Mesenchymal stem cell (in vitro differentiated cells and primary cell): ENCODE measurements at regions not wholly inside any gene's neighbourhood (a gene's known extent, or its start where the extent isn't known, plus 50 kb on each side); places are given as distances from the start of the nearest gene placed in this dataset.

Experiments
- DNase-seq: peaks from one replicate; pipeline ENCODE4 v3.0.0-alpha.2; 2013
- H2AFZ ChIP-seq: one replicate; pipeline ENCODE4 v1.6.1; 2013; ENCODE audit warnings: low read depth, mild to moderate bottlenecking, control low read depth, inconsistent platforms, low read length, moderate library complexity
- H2AK5ac ChIP-seq: 2 replicates; pipeline ENCODE4 v1.6.1; 2013; ENCODE audit warnings: low read length, moderate library complexity, mild to moderate bottlenecking, inconsistent platforms; ENCODE audit not compliant: severe bottlenecking
- H2BK120ac ChIP-seq: one replicate; pipeline ENCODE4 v1.6.1; 2013; ENCODE audit warnings: low read depth, mild to moderate bottlenecking, inconsistent platforms, low read length, moderate library complexity
- H2BK12ac ChIP-seq, 2 experiments: one replicate each; pipeline ENCODE4 v1.6.1; 2013; ENCODE audit warnings: inconsistent platforms in 2 of 2, low read length in 2 of 2, mild to moderate bottlenecking in 2 of 2, moderate library complexity in 2 of 2, control low read depth in 1 of 2
- H2BK15ac ChIP-seq: one replicate; pipeline ENCODE4 v1.6.1; 2013; ENCODE audit warnings: mild to moderate bottlenecking, low read depth, inconsistent platforms; ENCODE audit not compliant: poor library complexity, severe bottlenecking
- H2BK5ac ChIP-seq: 2 replicates; pipeline ENCODE4 v1.6.1; 2013; ENCODE audit warnings: low read depth, mild to moderate bottlenecking, low read length, control low read depth, inconsistent platforms; ENCODE audit not compliant: poor library complexity, severe bottlenecking
- H3K14ac ChIP-seq, 2 experiments: one replicate each; pipeline ENCODE4 v1.6.1; 2013; ENCODE audit warnings: inconsistent platforms in 2 of 2, low read length in 2 of 2, control low read depth in 1 of 2, mild to moderate bottlenecking in 1 of 2, moderate library complexity in 1 of 2
- H3K18ac ChIP-seq, 2 experiments: one replicate each; pipeline ENCODE4 v1.6.1; 2013; ENCODE audit warnings: inconsistent platforms in 2 of 2, low read length in 2 of 2, control low read depth in 1 of 2, low read depth in 1 of 2, mild to moderate bottlenecking in 1 of 2
- H3K23ac ChIP-seq, 2 experiments: one replicate each; pipeline ENCODE4 v1.6.1; 2013; ENCODE audit warnings: inconsistent platforms in 2 of 2, low read length in 2 of 2, mild to moderate bottlenecking in 2 of 2, moderate library complexity in 2 of 2, control low read depth in 1 of 2
- H3K27ac ChIP-seq: 2 replicates; pipeline ENCODE4 v1.5.1; 2013; ENCODE audit warnings: mild to moderate bottlenecking, moderate library complexity, low read length, control low read depth, inconsistent platforms; ENCODE audit not compliant: poor library complexity, severe bottlenecking
- H3K27me3 ChIP-seq, 2 experiments: 2 replicates each; pipeline versions ENCODE4 v1.6.1 to v1.7.0; 2013; ENCODE audit warnings: low read length in 2 of 2, mild to moderate bottlenecking in 2 of 2, moderate library complexity in 2 of 2, control low read depth in 1 of 2, inconsistent platforms in 1 of 2; ENCODE audit not compliant: control insufficient read depth in 1 of 2, insufficient read depth in 1 of 2
- H3K36me3 ChIP-seq, 2 experiments: 2 replicates each; pipeline versions ENCODE4 v1.6.1 to v1.7.0; 2013; ENCODE audit warnings: low read length in 2 of 2, control low read depth in 1 of 2, inconsistent platforms in 1 of 2, low read depth in 1 of 2, mild to moderate bottlenecking in 1 of 2; ENCODE audit not compliant: insufficient read depth in 2 of 2, control insufficient read depth in 1 of 2
- H3K4ac ChIP-seq, 2 experiments: one replicate each; pipeline ENCODE4 v1.6.1; 2013; ENCODE audit warnings: inconsistent platforms in 2 of 2, low read length in 2 of 2, mild to moderate bottlenecking in 2 of 2, moderate library complexity in 2 of 2, control low read depth in 1 of 2, low read depth in 1 of 2
- H3K4me1 ChIP-seq: 2 replicates; pipeline ENCODE4 v1.6.1; 2013; ENCODE audit warnings: low read depth, low read length, control low read depth; ENCODE audit not compliant: control insufficient read depth, insufficient read depth
- H3K4me2 ChIP-seq: 2 replicates; pipeline ENCODE4 v1.6.1; 2013; ENCODE audit warnings: low read length, mild to moderate bottlenecking, inconsistent platforms; ENCODE audit not compliant: poor library complexity, severe bottlenecking
- H3K4me3 ChIP-seq, 2 experiments: 2 replicates each; pipeline versions ENCODE4 v1.5.1 to v1.7.0; 2013; ENCODE audit warnings: low read length in 2 of 2, mild to moderate bottlenecking in 2 of 2, control low read depth in 1 of 2, low read depth in 1 of 2; ENCODE audit not compliant: insufficient read depth in 1 of 2
- H3K79me1 ChIP-seq: replicated peaks from 2 replicates; pipeline ENCODE4 v1.6.1; 2013; ENCODE audit warnings: mild to moderate bottlenecking, control low read depth, low read length, inconsistent platforms; ENCODE audit not compliant: poor library complexity, severe bottlenecking
- H3K9ac ChIP-seq: 2 replicates; pipeline ENCODE4 v1.7.0; 2013; ENCODE audit warnings: mild to moderate bottlenecking, low read length, moderate library complexity
- H3K9me3 ChIP-seq: 2 replicates; pipeline ENCODE4 v1.7.0; 2013; ENCODE audit warnings: mild to moderate bottlenecking, low read length; ENCODE audit not compliant: control insufficient read depth
- H4K8ac ChIP-seq: one replicate; pipeline ENCODE4 v1.6.1; 2013; ENCODE audit warnings: inconsistent platforms, mild to moderate bottlenecking, low read length, moderate library complexity
- H4K91ac ChIP-seq: one replicate; pipeline ENCODE4 v1.6.1; 2013; ENCODE audit warnings: mild to moderate bottlenecking, low read length, inconsistent platforms
- WGBS: methylation state at CpG from one replicate; pipeline ENCODE4 v1.1.7; 2013; ENCODE audit warnings: mixed read lengths; 5-methylcytosine and 5-hydroxymethylcytosine counted together

DNA sequence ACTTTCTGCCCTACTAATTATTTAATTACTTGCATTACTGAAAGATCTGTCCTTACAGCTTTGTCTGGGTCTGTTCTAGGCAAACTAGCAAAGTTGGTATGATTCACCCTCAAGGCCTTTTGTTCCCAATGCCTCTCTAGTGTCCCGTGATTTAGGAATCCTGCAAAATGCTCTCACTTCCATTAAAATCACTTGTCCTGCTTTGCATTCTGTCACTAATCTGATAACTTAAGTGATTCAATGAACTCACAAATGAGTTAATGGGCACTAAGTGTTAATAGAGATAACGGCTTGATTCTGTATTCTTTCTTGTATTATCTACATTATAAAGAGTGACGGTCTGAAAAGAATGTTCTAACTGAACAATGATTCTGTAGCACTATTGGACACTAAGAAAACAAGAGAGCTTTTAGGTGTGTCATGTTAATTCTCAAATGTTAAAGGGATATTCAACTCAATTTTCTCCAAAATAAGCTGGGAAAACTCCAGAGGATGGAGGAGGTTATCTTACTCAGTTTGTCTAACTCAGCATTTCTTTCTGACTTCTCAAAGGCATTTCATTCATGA lies 697.3 kb downstream of the CETN3 start:
- Histone ChIP-seq H2BK120ac (no peak overlapping the region), H3K27me3 (no peaks in the 10 kb centered on the region), H4K8ac (no peak overlapping the region), H2AFZ (no peak overlapping the region), H3K9ac (no peak overlapping the region), H3K4me1 (no peaks in the 10 kb centered on the region), H3K18ac (no peak overlapping the region), H3K14ac (no peak overlapping the region), H3K27ac (no peak overlapping the region), H4K91ac (no peak overlapping the region), H3K23ac (no peak overlapping the region), H3K79me1 (no peaks in the 10 kb centered on the region), H2BK5ac (no peak overlapping the region), H3K36me3 (no peaks in the 10 kb centered on the region), H3K9me3 (no peaks in the 10 kb centered on the region), H3K4me2 (no peak overlapping the region), H3K4ac (no peak overlapping the region), H2AK5ac (no peak overlapping the region), H2BK12ac (no peak overlapping the region), H2BK15ac (no peak overlapping the region), H3K4me3 (no peak overlapping the region)
- peak; percentile 8 for DNase-seq
- 0% methylated on average over 1 of the region's 3 CpGs for WGBS

DNA sequence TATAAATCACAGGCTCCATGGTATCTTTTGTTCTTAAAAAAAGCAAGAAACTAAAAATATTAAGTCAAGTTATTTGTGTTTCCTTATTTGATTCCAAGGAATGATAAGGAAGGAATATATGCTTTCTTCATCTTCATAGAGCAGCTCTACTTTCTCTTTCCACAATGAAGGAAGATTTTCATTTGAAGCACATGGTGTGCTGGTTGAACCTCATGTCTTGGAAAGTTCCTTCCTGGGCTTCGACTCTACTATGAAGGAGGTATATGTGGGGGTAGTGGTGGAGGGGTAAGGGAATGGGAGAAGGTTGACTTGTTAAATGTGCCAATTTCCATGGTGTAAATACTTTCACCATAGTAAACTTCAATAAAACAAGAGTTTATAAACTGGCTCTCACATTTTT lies 698.0 kb downstream of the CETN3 start:
- H3K79me1 ChIP-seq: no peaks in the 10 kb centered on the region
- H4K8ac ChIP-seq: no peak overlapping the region
- no peak overlapping the region for H2BK5ac ChIP-seq
- DNase-seq: no peak
- H3K27me3 ChIP-seq: no peaks in the 10 kb centered on the region
- H4K91ac ChIP-seq: no peak overlapping the region
- H3K36me3 ChIP-seq: no peaks in the 10 kb centered on the region
- H3K9me3 ChIP-seq: no peaks in the 10 kb centered on the region
- no peak overlapping the region for H3K4me2 ChIP-seq
- no peak overlapping the region for H3K9ac ChIP-seq
- no peak overlapping the region for H2BK15ac ChIP-seq
- WGBS: 92% methylated on average over 1 of the region's 1 CpG
- H3K4me3 ChIP-seq: no peak overlapping the region
- no peak overlapping the region for H2AK5ac ChIP-seq
- no peak overlapping the region for H2BK12ac ChIP-seq
- H3K18ac ChIP-seq: no peak overlapping the region
- no peaks in the 10 kb centered on the region for H3K4me1 ChIP-seq
- H2BK120ac ChIP-seq: no peak overlapping the region
- H3K14ac ChIP-seq: no peak overlapping the region
- no peak overlapping the region for H3K27ac ChIP-seq
- H3K23ac ChIP-seq: no peak overlapping the region
- no peak overlapping the region for H2AFZ ChIP-seq
- H3K4ac ChIP-seq: no peak overlapping the region

DNA sequence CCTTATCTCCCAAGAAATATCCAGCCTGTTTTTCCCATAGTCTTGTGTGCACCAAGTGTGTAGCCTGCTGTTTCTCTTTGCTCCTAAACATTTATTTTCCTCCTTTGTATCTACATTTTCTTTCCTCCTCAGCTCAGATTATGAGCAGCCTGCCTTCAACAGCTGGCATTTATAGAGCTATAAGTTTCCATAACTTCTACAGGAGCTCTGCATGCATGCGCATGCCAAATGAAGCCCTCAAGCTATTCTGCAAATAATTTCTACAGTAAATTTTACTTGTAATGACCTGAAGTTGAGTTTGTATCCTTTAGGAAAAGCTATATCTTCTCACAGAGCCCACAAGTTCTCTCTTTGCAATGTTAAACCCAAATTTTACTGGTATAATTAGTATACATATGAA lies 699.5 kb downstream of the CETN3 start:
- no peak for DNase-seq
- Histone ChIP-seq H3K4me1 (no peaks in the 10 kb centered on the region), H2AFZ (no peak overlapping the region), H3K4ac (no peak overlapping the region), H3K9me3 (no peaks in the 10 kb centered on the region), H3K4me2 (no peak overlapping the region), H3K23ac (no peak overlapping the region), H3K36me3 (no peaks in the 10 kb centered on the region), H2BK5ac (no peak overlapping the region), H3K18ac (no peak overlapping the region), H3K4me3 (no peak overlapping the region), H2BK15ac (no peak overlapping the region), H3K79me1 (no peaks in the 10 kb centered on the region), H2BK12ac (no peak overlapping the region), H2BK120ac (no peak overlapping the region), H4K8ac (no peak overlapping the region), H3K9ac (no peak overlapping the region), H3K27ac (no peak overlapping the region), H3K27me3 (no peaks in the 10 kb centered on the region), H4K91ac (no peak overlapping the region), H2AK5ac (no peak overlapping the region), H3K14ac (no peak overlapping the region)
- no CpG with 5 or more reads among the region's 1 CpG for WGBS

DNA sequence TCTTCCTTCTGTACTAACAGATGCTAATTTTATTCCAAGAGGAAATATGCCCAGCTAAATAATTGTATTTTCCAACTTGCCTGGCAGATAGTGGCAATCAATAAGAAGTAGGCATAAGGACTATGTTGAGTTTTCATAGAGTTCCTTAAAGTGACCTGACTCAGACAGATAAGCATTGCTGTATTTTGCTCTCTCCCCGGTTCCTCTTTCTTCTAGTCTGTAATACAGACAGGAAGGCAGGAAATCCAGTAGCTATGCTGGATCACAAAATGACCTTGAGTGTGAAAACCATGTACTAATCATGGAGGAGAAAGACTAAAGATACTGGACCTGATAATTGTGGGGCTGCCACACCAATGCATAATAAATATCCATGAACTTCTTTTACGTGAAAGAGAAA lies 701.7 kb downstream of the CETN3 start:
- no CpG with 5 or more reads among the region's 2 CpGs for WGBS
- Histone ChIP-seq H2BK15ac (no peak overlapping the region), H3K4me3 (no peak overlapping the region), H3K23ac (no peak overlapping the region), H3K27ac (no peak overlapping the region), H2AFZ (no peak overlapping the region), H3K14ac (no peak overlapping the region), H3K4me1 (no peaks in the 10 kb centered on the region), H3K4me2 (no peak overlapping the region), H3K9ac (no peak overlapping the region), H3K18ac (no peak overlapping the region), H2AK5ac (no peak overlapping the region), H4K8ac (no peak overlapping the region), H4K91ac (no peak overlapping the region), H2BK12ac (no peak overlapping the region), H2BK5ac (no peak overlapping the region), H2BK120ac (no peak overlapping the region), H3K4ac (no peak overlapping the region), H3K9me3 (no peaks in the 10 kb centered on the region), H3K27me3 (no peaks in the 10 kb centered on the region), H3K36me3 (no peaks in the 10 kb centered on the region), H3K79me1 (no peaks in the 10 kb centered on the region)
- DNase-seq: no peak
